ENCODE measurements at regions not wholly inside any gene's neighbourhood (a gene's known extent, or its start where the extent isn't known, plus 50 kb on each side); places are given as distances from the start of the nearest gene placed in this dataset.

DNA sequence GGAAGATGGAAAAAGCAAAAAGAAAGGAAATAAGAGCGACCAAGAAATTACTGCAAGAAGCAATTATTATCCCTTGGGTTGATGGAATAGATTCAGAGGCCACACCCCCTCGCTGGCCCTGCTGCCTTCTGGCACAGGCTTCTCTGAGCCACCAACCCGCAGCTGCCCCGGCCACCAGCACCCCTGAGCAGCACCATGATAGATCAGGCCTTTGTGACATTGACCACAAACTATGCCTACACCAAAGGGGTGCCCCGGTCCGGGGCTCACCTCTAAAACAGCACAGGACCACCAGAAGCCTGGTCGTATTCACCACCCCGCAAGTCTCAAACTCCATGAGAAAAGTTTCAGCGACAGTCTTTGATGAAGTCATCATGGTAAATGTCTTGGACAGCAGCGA, 1059.3 kb downstream of the SLITRK1 start:
- intact Hi-C loops (cut with DNase I) = no loop called here
- Histone ChIP-seq H3K4me3 (no peak overlapping the region), H3K9me3 (replicated peaks in 1 of 3) (no peaks in the 10 kb centered on the region), H3K27ac (no peak overlapping the region), H3K36me3 (replicated peaks in 1 of 2) (no peaks in the 10 kb centered on the region), H3K4me1 (replicated peaks in 1 of 2) (no peaks in the 10 kb centered on the region), H3K27me3 (no peaks in the 10 kb centered on the region)
- TF ChIP-seq POLR2A (IDR thresholded peaks at IDR 0.05) (no peak), CTCF (IDR thresholded peaks at IDR 0.05) (no peak)
- no peak for DNase-seq
- 83 to 90% (median 89%) methylated on average over 9 to 10 of the region's 10 CpGs for WGBS, 4 donors

DNA sequence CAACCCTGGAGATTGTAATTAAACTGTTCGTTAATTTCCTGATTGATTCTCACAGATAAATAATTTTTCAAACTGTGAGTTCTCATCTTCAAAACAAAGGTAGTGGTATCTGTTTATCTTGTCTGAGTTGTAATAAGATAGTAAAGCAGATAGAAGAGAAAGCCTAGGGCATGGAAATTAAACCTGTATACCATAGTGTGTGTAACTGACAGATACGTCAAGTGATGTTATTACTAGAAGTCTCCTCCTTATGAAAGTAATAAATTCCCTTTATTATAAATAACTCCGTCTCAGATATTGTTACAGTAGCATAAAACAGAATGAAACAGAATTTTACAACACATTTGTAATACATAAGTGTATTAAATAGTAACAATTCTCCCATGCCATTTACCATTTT, 1065.1 kb downstream of the SLITRK1 start:
- WGBS, 4 donors = 63 to 81% (median 76%) methylated on average over 3 of the region's 3 CpGs
- intact Hi-C loops (cut with DNase I) = no loop called here
- DNase-seq = no peak

DNA sequence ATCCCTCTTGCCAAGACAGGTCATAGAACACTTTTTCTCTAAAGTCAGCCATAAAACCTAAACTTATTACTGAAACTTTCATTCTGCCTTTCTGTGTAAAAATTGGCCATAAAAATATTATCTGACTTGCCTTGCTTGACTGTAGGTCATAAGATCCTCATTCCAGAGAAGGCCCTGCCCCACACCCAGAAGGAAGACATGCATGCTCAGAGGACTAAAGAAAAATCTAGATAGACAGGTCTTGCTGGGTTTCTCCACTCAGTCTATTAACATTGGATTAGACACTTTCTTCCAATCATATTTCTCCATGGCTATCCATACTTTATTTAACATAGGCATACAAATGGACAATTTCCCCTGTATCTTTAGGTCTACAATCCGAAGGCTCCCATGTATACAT, 1066.5 kb downstream of the SLITRK1 start:
- WGBS, 4 donors = 50 to 67% (median 59%) methylated on average over 1 of the region's 1 CpG
- Histone ChIP-seq H3K4me3 (no peak overlapping the region), H3K9me3 (replicated peaks in 1 of 3) (no peaks in the 10 kb centered on the region), H3K27me3 (no peaks in the 10 kb centered on the region), H3K27ac (no peak overlapping the region), H3K4me1 (replicated peaks in 1 of 2) (no peaks in the 10 kb centered on the region), H3K36me3 (replicated peaks in 1 of 2) (no peaks in the 10 kb centered on the region)
- intact Hi-C loops (cut with DNase I) = no loop called here
- no peak for DNase-seq
- no peak for TF ChIP-seq POLR2A (IDR thresholded peaks at IDR 0.05)
- TF ChIP-seq CTCF (IDR thresholded peaks at IDR 0.05) = no peak

More for the DNA sequence above, 1065.1 kb downstream of the SLITRK1 start:
- Histone ChIP-seq H3K27ac (no peak overlapping the region), H3K27me3 (no peaks in the 10 kb centered on the region), H3K36me3 (replicated peaks in 1 of 2) (no peaks in the 10 kb centered on the region), H3K4me1 (replicated peaks in 1 of 2) (no peaks in the 10 kb centered on the region), H3K4me3 (no peak overlapping the region), H3K9me3 (replicated peaks in 1 of 3) (no peaks in the 10 kb centered on the region)
- TF ChIP-seq CTCF (IDR thresholded peaks at IDR 0.05) (no peak), POLR2A (IDR thresholded peaks at IDR 0.05) (no peak)

GRCh38 chr13:82803341-82803740, 1078.9 kb downstream of the SLITRK1 start:
- no peaks in the 10 kb centered on the region for H3K4me1 ChIP-seq (replicated peaks in 1 of 2)
- H3K27ac ChIP-seq = no peak overlapping the region
- no peaks in the 10 kb centered on the region for H3K27me3 ChIP-seq
- H3K4me3 ChIP-seq = no peak overlapping the region
- intact Hi-C loops (cut with DNase I) = no loop called here
- no peak for DNase-seq
- H3K9me3 ChIP-seq (replicated peaks in 1 of 3) = no peaks in the 10 kb centered on the region
- TF ChIP-seq POLR2A (IDR thresholded peaks at IDR 0.05) (no peak), CTCF (IDR thresholded peaks at IDR 0.05) (no peak)
- no peaks in the 10 kb centered on the region for H3K36me3 ChIP-seq (replicated peaks in 1 of 2)
- 89 to 97% (median 92%) methylated on average over 1 of the region's 1 CpG for WGBS, 4 donors
